ENCODE measurements at regions not wholly inside any gene's neighbourhood (a gene's known extent, or its start where the extent isn't known, plus 50 kb on each side); places are given as distances from the start of the nearest gene placed in this dataset.

GRCh38 chr6:23348185-23348584, 777.8 kb upstream of the NRSN1 start (continued):
- no peak for TF ChIP-seq ZBTB49 (CRISPR knock-in tag; IDR thresholded peaks at IDR 0.05; ENCODE audit: borderline replicate concordance)
- TF ChIP-seq ZNF138 (CRISPR knock-in tag; IDR thresholded peaks at IDR 0.05; ENCODE audit: low read depth) = no peak
- no peak for TF ChIP-seq KLF11 (CRISPR knock-in tag; IDR thresholded peaks at IDR 0.05)
- TF ChIP-seq STAG1 (CRISPR knock-in tag; IDR thresholded peaks at IDR 0.05) = no peak
- no peak for TF ChIP-seq SRSF4 (IDR thresholded peaks at IDR 0.05; ENCODE audit: low read depth, low read length, poor library complexity, severe bottlenecking)
- no peak for TF ChIP-seq ARID2 (CRISPR knock-in tag; IDR thresholded peaks at IDR 0.05; ENCODE audit: borderline replicate concordance)
- TF ChIP-seq ZNF333 (CRISPR knock-in tag; IDR thresholded peaks at IDR 0.05; ENCODE audit: borderline replicate concordance) = no peak
- no peak for TF ChIP-seq ZNF335 (CRISPR knock-in tag; IDR thresholded peaks at IDR 0.05)
- no peak for TF ChIP-seq ZNF570 (CRISPR knock-in tag; IDR thresholded peaks at IDR 0.05; ENCODE audit: borderline replicate concordance)

DNA sequence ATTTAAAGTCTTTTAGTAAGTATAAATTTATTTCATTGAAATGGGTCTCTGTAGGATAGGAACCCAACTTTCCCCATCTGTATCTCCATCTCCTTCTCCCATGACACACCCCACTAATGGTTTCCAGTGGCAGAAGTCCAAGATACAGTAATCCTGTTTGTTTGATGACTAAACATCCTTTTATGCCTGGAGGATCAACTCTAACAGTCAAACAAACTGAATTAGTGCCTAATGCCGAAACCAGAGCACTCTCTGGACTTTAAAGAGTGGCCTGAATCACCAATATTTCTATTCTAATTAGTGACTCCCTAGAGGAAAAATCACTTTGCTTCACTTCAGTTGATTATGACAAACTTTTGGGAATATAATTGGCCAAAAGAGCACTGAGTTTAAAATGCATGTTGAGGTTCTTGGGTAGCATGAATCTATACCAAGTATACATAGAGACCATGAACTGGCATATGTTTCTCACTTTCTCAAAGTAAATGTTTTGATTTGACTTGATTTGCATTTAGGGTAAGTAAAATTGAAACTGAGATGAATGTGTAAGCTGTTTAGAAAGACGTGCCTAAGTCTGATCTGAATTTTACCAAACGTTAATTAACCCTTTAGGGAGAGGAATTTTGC, 776.4 kb upstream of the NRSN1 start:
- intact Hi-C loops (cut with micrococcal nuclease; ENCODE audit: unreplicated experiment) (no loop called here), in situ Hi-C loops (cut with HindIII; ENCODE audit: extremely low pct_ligation_motif_present, low pct_unique_long_range_greater_than_20kb) (no loop called here)
- Histone ChIP-seq H3K79me2 (ENCODE audit: insufficient read depth, low read length) (no peaks in the 10 kb centered on the region), H3K27ac (ENCODE audit: extremely low read length, insufficient read depth, low read length) (no peak overlapping the region), H3K4me1 (ENCODE audit: insufficient read depth, low read length) (no peaks in the 10 kb centered on the region), H3K36me3 (replicated peaks in 1 of 2; ENCODE audit: control insufficient read depth in 1 of 2, insufficient read depth in 2 of 2, low read length in 2 of 2) (no peaks in the 10 kb centered on the region), H3K9me3 (ENCODE audit: low read length) (peaks cover 76% of the 10 kb centered on the region), H3K9ac (ENCODE audit: insufficient read depth, low read depth, low read length) (no peak overlapping the region), H3K4me3 (replicated peaks in 1 of 3; ENCODE audit: insufficient read depth in 1 of 3, low read depth in 2 of 3, low read length in 3 of 3) (no peak overlapping the region), H2AFZ (ENCODE audit: low read length) (no peak overlapping the region), H4K20me1 (ENCODE audit: insufficient read depth, low read length) (no peaks in the 10 kb centered on the region), H3K27me3 (ENCODE audit: control insufficient read depth in 1 of 2, insufficient read depth in 2 of 2, low read length in 2 of 2) (no peaks in the 10 kb centered on the region), H3K4me2 (ENCODE audit: low read depth, low read length) (no peak overlapping the region)
- ChIA-PET POLR2A (no interaction called here), CTCF (ENCODE audit: low intra/inter-chr PET ratio, low total read pairs) (no interaction called here)
- BruUV-seq (replicated peaks) = no TSS peak
- DNase-seq (ENCODE audit: low spot score) (no peak), FAIRE-seq (no peak), ATAC-seq (no peak)
- WGBS (ENCODE audit: low lambda C conversion rate) = 5% methylated on average over 3 of the region's 3 CpGs
- TF ChIP-seq ZNF839 (CRISPR knock-in tag; IDR thresholded peaks at IDR 0.05; ENCODE audit: borderline replicate concordance) = no peak
- TF ChIP-seq, protein P1, sequence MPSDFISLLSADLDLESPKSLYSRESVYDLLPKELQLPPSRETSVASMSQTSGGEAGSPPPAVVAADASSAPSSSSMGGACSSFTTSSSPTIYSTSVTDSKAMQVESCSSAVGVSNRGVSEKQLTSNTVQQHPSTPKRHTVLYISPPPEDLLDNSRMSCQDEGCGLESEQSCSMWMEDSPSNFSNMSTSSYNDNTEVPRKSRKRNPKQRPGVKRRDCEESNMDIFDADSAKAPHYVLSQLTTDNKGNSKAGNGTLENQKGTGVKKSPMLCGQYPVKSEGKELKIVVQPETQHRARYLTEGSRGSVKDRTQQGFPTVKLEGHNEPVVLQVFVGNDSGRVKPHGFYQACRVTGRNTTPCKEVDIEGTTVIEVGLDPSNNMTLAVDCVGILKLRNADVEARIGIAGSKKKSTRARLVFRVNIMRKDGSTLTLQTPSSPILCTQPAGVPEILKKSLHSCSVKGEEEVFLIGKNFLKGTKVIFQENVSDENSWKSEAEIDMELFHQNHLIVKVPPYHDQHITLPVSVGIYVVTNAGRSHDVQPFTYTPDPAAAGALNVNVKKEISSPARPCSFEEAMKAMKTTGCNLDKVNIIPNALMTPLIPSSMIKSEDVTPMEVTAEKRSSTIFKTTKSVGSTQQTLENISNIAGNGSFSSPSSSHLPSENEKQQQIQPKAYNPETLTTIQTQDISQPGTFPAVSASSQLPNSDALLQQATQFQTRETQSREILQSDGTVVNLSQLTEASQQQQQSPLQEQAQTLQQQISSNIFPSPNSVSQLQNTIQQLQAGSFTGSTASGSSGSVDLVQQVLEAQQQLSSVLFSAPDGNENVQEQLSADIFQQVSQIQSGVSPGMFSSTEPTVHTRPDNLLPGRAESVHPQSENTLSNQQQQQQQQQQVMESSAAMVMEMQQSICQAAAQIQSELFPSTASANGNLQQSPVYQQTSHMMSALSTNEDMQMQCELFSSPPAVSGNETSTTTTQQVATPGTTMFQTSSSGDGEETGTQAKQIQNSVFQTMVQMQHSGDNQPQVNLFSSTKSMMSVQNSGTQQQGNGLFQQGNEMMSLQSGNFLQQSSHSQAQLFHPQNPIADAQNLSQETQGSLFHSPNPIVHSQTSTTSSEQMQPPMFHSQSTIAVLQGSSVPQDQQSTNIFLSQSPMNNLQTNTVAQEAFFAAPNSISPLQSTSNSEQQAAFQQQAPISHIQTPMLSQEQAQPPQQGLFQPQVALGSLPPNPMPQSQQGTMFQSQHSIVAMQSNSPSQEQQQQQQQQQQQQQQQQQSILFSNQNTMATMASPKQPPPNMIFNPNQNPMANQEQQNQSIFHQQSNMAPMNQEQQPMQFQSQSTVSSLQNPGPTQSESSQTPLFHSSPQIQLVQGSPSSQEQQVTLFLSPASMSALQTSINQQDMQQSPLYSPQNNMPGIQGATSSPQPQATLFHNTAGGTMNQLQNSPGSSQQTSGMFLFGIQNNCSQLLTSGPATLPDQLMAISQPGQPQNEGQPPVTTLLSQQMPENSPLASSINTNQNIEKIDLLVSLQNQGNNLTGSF (CRISPR knock-in tag; IDR thresholded peaks at IDR 0.05) = no peak
- no peak for TF ChIP-seq U2AF2 (IDR thresholded peaks at IDR 0.05; ENCODE audit: low read depth, low read length)
- no peak for TF ChIP-seq SRY (CRISPR knock-in tag; IDR thresholded peaks at IDR 0.05)
- TF ChIP-seq ZNF891 (CRISPR knock-in tag; IDR thresholded peaks at IDR 0.05) = no peak
- TF ChIP-seq, protein P2, sequence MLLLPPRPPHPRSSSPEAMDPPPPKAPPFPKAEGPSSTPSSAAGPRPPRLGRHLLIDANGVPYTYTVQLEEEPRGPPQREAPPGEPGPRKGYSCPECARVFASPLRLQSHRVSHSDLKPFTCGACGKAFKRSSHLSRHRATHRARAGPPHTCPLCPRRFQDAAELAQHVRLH (CRISPR knock-in tag; IDR thresholded peaks at IDR 0.05; ENCODE audit: borderline replicate concordance, low read depth) = no peak
- no peak for TF ChIP-seq NFE2L2 (IDR thresholded peaks at IDR 0.05; ENCODE audit: low read length)

All from HepG2 (cell line).